LNCaP clone FGC (cell line): ENCODE measurements at regions not wholly inside any gene's neighbourhood (a gene's known extent, or its start where the extent isn't known, plus 50 kb on each side); places are given as distances from the start of the nearest gene placed in this dataset.
"Not testable (repeated sequence)": the region's sequence is repeated elsewhere in the genome, so short reads cannot be mapped to it uniquely, and the experiment has no call there.

Experiments used
- DNase-seq: peaks from one replicate; pipeline ENCODE4 v3.0.0-alpha.2; 2011; ENCODE audit warnings: low read depth
- H3K4me3 ChIP-seq: 2 replicates; pipeline ENCODE4 v1.5.1; 2011; ENCODE audit warnings: mild to moderate bottlenecking, low read depth, low read length, control low read depth
- TF ChIP-seq, protein P1 (sequence below): IDR thresholded peaks from 2 replicates; pipeline ENCODE4 v1.5.1; 2012; ENCODE audit warnings: mild to moderate bottlenecking; ENCODE audit not compliant: control insufficient read depth, insufficient read depth; ENCODE audit errors: extremely low read depth

GRCh38 chr12:74751441-74751840 is 213.8 kb downstream of the ATXN7L3B start:
- no peak overlapping the region for H3K4me3 ChIP-seq
- DNase-seq: no peak
- TF ChIP-seq, protein P1, sequence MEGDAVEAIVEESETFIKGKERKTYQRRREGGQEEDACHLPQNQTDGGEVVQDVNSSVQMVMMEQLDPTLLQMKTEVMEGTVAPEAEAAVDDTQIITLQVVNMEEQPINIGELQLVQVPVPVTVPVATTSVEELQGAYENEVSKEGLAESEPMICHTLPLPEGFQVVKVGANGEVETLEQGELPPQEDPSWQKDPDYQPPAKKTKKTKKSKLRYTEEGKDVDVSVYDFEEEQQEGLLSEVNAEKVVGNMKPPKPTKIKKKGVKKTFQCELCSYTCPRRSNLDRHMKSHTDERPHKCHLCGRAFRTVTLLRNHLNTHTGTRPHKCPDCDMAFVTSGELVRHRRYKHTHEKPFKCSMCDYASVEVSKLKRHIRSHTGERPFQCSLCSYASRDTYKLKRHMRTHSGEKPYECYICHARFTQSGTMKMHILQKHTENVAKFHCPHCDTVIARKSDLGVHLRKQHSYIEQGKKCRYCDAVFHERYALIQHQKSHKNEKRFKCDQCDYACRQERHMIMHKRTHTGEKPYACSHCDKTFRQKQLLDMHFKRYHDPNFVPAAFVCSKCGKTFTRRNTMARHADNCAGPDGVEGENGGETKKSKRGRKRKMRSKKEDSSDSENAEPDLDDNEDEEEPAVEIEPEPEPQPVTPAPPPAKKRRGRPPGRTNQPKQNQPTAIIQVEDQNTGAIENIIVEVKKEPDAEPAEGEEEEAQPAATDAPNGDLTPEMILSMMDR: no peak

GRCh38 chr12:74752215-74752614 is 214.6 kb downstream of the ATXN7L3B start:
- no peak overlapping the region for H3K4me3 ChIP-seq
- TF ChIP-seq, protein P1: no peak
- no peak for DNase-seq

- no peak overlapping the region for H3K4me3 ChIP-seq
- TF ChIP-seq, protein P1: no peak
- DNase-seq: no peak
Measured at GRCh38 chr12:74770552-74770951, 232.9 kb downstream of the ATXN7L3B start.

DNA sequence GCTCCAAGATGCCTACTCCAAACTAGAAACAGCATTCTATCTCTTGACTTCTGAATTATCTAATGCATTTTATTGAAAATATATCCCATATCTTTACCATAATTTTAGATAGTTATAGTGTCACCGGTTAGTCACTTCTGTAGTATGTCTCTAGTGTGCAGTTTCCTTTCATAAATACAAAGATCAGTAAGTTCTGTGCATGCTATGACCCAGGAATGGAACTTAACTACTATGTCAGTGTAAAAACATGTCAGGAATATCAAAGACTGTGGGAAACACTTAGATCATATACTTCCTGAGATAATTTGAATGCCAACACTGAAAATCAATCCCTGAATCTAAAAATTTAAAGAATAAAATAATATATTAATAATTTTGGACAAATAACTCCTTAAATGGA is 237.6 kb downstream of the ATXN7L3B start:
- TF ChIP-seq, protein P1: no peak
- DNase-seq: no peak
- no peak overlapping the region for H3K4me3 ChIP-seq

GRCh38 chr12:74776378-74776777 is 238.7 kb downstream of the ATXN7L3B start:
- DNase-seq: no peak
- TF ChIP-seq, protein P1: no peak
- no peak overlapping the region for H3K4me3 ChIP-seq

GRCh38 chr12:74780182-74780849 is 242.7 kb downstream of the ATXN7L3B start:
- no peak for DNase-seq
- TF ChIP-seq, protein P1: no peak
- no peak overlapping the region for H3K4me3 ChIP-seq

GRCh38 chr12:74780850-74781241 is 243.2 kb downstream of the ATXN7L3B start:
- not testable (repeated sequence) for H3K4me3 ChIP-seq, DNase-seq

DNA sequence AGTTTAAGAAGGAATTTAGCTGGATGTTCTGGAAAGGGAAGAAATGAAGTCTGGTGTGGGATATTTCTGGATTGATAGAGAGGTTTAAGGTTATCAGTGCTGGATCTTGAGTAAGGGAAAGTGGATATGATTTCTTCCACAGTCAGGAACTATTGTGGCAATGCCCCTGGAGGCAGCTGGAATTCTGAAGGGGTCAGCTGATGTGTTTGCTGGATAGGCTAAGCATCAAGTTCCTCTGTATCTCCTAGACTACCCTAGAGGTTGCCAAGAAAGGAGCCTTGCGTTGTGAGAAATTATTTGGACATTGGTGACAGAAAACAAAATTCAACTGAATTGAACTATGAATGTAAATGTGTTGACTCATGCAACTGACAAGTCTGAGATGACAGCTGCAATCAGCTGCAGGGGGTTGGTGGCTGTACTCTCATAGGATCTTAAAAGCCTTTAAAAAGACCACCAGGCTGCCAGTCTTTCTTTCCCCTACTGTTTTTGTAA is 244.4 kb downstream of the ATXN7L3B start:
- TF ChIP-seq, protein P1: no peak
- DNase-seq: no peak

More for the DNA sequence above, 244.4 kb downstream of the ATXN7L3B start:
- H3K4me3 ChIP-seq: no peak overlapping the region
